Spleen (tissue), 7 donors: ENCODE measurements at regions not wholly inside any gene's neighbourhood (a gene's known extent, or its start where the extent isn't known, plus 50 kb on each side); places are given as distances from the start of the nearest gene placed in this dataset.

Experiments used
- CTCF ChIP-seq, 11 experiments: fragments of 200-600 bp in 7 of 11; fragments of 450-650 bp in 4 of 11; sonication (generic) in 4 of 11; IDR thresholded peaks in 8 of 11; conservative IDR thresholded peaks in 3 of 11; 1 replicate in 7 of 11; 2 replicates in 4 of 11; pipeline versions ENCODE4 v1.4.0 to v1.8.0; 2016 to 2021; ENCODE audit warnings: antibody characterized with exemption in 11 of 11, inconsistent platforms in 4 of 11, mild to moderate bottlenecking in 1 of 11
- POLR2A ChIP-seq, 3 donors: fragments of 450-650 bp; IDR thresholded peaks; one replicate each; pipeline ENCODE4 v1.5.1; 2017; ENCODE audit warnings: antibody characterized with exemption in 3 of 3, mild to moderate bottlenecking in 1 of 3
- donor health status: DM: no; HTN: no; CAD: no; lungs with moderate emphysema.
- donor health status: DM: no; HTN: no; CAD: no.
- donor health status: DM: no; HTN: no; CAD: no.

GRCh38 chr21:23093259-23093658 lies 2095.1 kb downstream of the NCAM2 start:
- no peak for TF ChIP-seq POLR2A (IDR thresholded peaks at IDR 0.05)
- TF ChIP-seq CTCF (IDR thresholded peaks at IDR 0.05 in 8 of 11, conservative IDR thresholded peaks at IDR 0.05 in 3 of 11): no peak
